MM.1S (cell line): ENCODE measurements at regions not wholly inside any gene's neighbourhood (a gene's known extent, or its start where the extent isn't known, plus 50 kb on each side); places are given as distances from the start of the nearest gene placed in this dataset.

Source experiments
- DNase-seq: peaks from one replicate; pipeline ENCODE4 v3.0.0-alpha.2; 2015
- H2AFZ ChIP-seq: fragments of 300-600 bp; sonication (generic); 2 replicates; pipeline ENCODE4 v1.6.0; 2016; ENCODE audit warnings: antibody characterized with exemption, low read length
- H3F3A ChIP-seq: fragments of 300-600 bp; sonication (generic); 2 replicates; pipeline ENCODE4 v1.6.1; 2016; ENCODE audit warnings: mild to moderate bottlenecking, antibody characterized with exemption, low read length, moderate library complexity, mixed read lengths; ENCODE audit not compliant: insufficient read depth
- H3K27ac ChIP-seq: fragments of 300-600 bp; sonication (generic); 2 replicates; pipeline ENCODE4 v1.5.1; 2016; ENCODE audit warnings: mild to moderate bottlenecking, low read length
- H3K27me3 ChIP-seq: fragments of 300-600 bp; sonication (generic); replicated peaks from 2 replicates; pipeline ENCODE4 v1.6.0; 2016; ENCODE audit warnings: low read length; ENCODE audit not compliant: insufficient read depth
- H3K36me3 ChIP-seq: fragments of 300-600 bp; sonication (generic); replicated peaks from 2 replicates; pipeline ENCODE4 v1.6.1; 2016; ENCODE audit warnings: mild to moderate bottlenecking, low read length, mixed read lengths; ENCODE audit not compliant: insufficient read depth
- H3K4me1 ChIP-seq: fragments of 300-600 bp; sonication (generic); 2 replicates; pipeline ENCODE4 v1.6.1; 2016; ENCODE audit warnings: low read length, mixed read lengths
- H3K4me2 ChIP-seq: fragments of 300-600 bp; sonication (generic); 2 replicates; pipeline ENCODE4 v1.6.0; 2016; ENCODE audit warnings: low read depth, low read length
- H3K4me3 ChIP-seq: fragments of 300-600 bp; sonication (generic); 2 replicates; pipeline ENCODE4 v1.5.1; 2016; ENCODE audit warnings: low read length, mixed read lengths
- H3K79me2 ChIP-seq: fragments of 300-600 bp; sonication (generic); 2 replicates; pipeline ENCODE4 v1.6.1; 2016; ENCODE audit warnings: mixed run types, low read length, mixed read lengths
- H3K9ac ChIP-seq: fragments of 300-600 bp; sonication (generic); 2 replicates; pipeline ENCODE4 v1.6.1; 2016; ENCODE audit warnings: low read length, mixed read lengths
- H3K9me2 ChIP-seq: fragments of 300-600 bp; sonication (generic); replicated peaks from 2 replicates; pipeline ENCODE4 v1.6.1; 2016; ENCODE audit warnings: mild to moderate bottlenecking, low read length, mixed read lengths; ENCODE audit not compliant: insufficient read depth
- H3K9me3 ChIP-seq: fragments of 300-600 bp; sonication (generic); replicated peaks from 2 replicates; pipeline ENCODE4 v1.6.1; 2016; ENCODE audit warnings: mild to moderate bottlenecking, low read length, mixed read lengths; ENCODE audit not compliant: insufficient read depth
- H4K20me1 ChIP-seq: fragments of 300-600 bp; sonication (generic); 2 replicates; pipeline ENCODE4 v1.6.1; 2016; ENCODE audit warnings: mild to moderate bottlenecking, low read length, moderate library complexity, mixed read lengths; ENCODE audit not compliant: insufficient read depth
- EZH2 ChIP-seq: fragments of 300-600 bp; sonication (generic); optimal IDR thresholded peaks from 2 replicates; pipeline ENCODE3; 2017; ENCODE audit warnings: low read depth, mild to moderate bottlenecking, antibody characterized with exemption, low read length, mixed read lengths
- EZH2phosphoT487 ChIP-seq: fragments of 300-600 bp; sonication (generic); IDR thresholded peaks from 2 replicates; pipeline ENCODE4 v1.6.1; 2018; ENCODE audit warnings: antibody characterized with exemption, low read length
- TF ChIP-seq, protein P1 (sequence below): fragments of 300-600 bp; sonication (generic); IDR thresholded peaks from 2 replicates; pipeline ENCODE4 v1.5.1; 2016; ENCODE audit warnings: antibody characterized with exemption, low read length, mixed read lengths

GRCh38 chr1:195584870-195585624 is 1023.2 kb downstream of the KCNT2 start:
- H3K9me2 ChIP-seq = no peaks in the 10 kb centered on the region
- H3K79me2 ChIP-seq = no peaks in the 10 kb centered on the region
- H4K20me1 ChIP-seq = no peaks in the 10 kb centered on the region
- H2AFZ ChIP-seq = no peak overlapping the region
- no peak overlapping the region for H3K4me3 ChIP-seq
- H3K4me1 ChIP-seq = no peaks in the 10 kb centered on the region
- H3K9ac ChIP-seq = no peak overlapping the region
- H3F3A ChIP-seq = no peaks in the 10 kb centered on the region
- no peak overlapping the region for H3K27ac ChIP-seq
- H3K9me3 ChIP-seq = no peaks in the 10 kb centered on the region
- TF ChIP-seq, protein P1, sequence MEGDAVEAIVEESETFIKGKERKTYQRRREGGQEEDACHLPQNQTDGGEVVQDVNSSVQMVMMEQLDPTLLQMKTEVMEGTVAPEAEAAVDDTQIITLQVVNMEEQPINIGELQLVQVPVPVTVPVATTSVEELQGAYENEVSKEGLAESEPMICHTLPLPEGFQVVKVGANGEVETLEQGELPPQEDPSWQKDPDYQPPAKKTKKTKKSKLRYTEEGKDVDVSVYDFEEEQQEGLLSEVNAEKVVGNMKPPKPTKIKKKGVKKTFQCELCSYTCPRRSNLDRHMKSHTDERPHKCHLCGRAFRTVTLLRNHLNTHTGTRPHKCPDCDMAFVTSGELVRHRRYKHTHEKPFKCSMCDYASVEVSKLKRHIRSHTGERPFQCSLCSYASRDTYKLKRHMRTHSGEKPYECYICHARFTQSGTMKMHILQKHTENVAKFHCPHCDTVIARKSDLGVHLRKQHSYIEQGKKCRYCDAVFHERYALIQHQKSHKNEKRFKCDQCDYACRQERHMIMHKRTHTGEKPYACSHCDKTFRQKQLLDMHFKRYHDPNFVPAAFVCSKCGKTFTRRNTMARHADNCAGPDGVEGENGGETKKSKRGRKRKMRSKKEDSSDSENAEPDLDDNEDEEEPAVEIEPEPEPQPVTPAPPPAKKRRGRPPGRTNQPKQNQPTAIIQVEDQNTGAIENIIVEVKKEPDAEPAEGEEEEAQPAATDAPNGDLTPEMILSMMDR = no peak
- TF ChIP-seq EZH2 (no peak), EZH2phosphoT487 (no peak)
- no peak for DNase-seq
- no peaks in the 10 kb centered on the region for H3K36me3 ChIP-seq
- H3K4me2 ChIP-seq = no peak overlapping the region
- H3K27me3 ChIP-seq = no peaks in the 10 kb centered on the region

DNA sequence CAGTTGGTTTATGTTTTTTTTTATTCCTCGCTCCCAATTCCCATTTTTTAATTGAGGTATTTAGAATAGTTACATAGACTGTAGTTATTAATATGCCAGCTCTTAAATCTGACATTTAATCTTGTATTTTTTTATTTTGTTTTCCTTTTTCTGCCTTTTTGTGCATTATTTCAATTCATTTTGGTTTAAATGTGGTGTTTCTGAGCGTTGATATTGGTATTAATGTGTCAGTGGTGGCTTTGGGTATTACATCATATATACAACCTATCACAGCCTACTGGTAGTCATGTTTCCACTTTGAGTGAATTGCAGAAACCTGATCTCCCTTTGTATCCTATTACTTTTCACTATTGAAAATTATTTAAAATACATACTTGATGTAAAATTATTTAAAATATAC is 1027.3 kb downstream of the KCNT2 start:
- DNase-seq = no peak
- no peak overlapping the region for H3K4me3 ChIP-seq
- H3K9me2 ChIP-seq = no peaks in the 10 kb centered on the region
- H2AFZ ChIP-seq = no peak overlapping the region
- H3K4me2 ChIP-seq = no peak overlapping the region
- H3K27me3 ChIP-seq = no peaks in the 10 kb centered on the region
- H3F3A ChIP-seq = no peaks in the 10 kb centered on the region
- H3K9me3 ChIP-seq = no peaks in the 10 kb centered on the region
- H3K9ac ChIP-seq = no peak overlapping the region
- no peaks in the 10 kb centered on the region for H4K20me1 ChIP-seq
- no peak overlapping the region for H3K27ac ChIP-seq
- no peak for TF ChIP-seq EZH2
- no peak for TF ChIP-seq EZH2phosphoT487
- TF ChIP-seq, protein P1 = peak; percentile 34
- no peaks in the 10 kb centered on the region for H3K79me2 ChIP-seq
- no peaks in the 10 kb centered on the region for H3K4me1 ChIP-seq
- H3K36me3 ChIP-seq = no peaks in the 10 kb centered on the region

GRCh38 chr1:195577748-195578147 is 1030.5 kb downstream of the KCNT2 start:
- H3K79me2 ChIP-seq = no peaks in the 10 kb centered on the region
- DNase-seq = no peak
- H3K9ac ChIP-seq = no peak overlapping the region
- no peaks in the 10 kb centered on the region for H3K9me3 ChIP-seq
- no peak overlapping the region for H2AFZ ChIP-seq
- no peaks in the 10 kb centered on the region for H3F3A ChIP-seq
- no peak overlapping the region for H3K4me2 ChIP-seq
- no peaks in the 10 kb centered on the region for H3K36me3 ChIP-seq
- no peaks in the 10 kb centered on the region for H3K4me1 ChIP-seq
- no peak overlapping the region for H3K27ac ChIP-seq
- no peak overlapping the region for H3K4me3 ChIP-seq
- no peaks in the 10 kb centered on the region for H4K20me1 ChIP-seq
- no peaks in the 10 kb centered on the region for H3K27me3 ChIP-seq
- no peak for TF ChIP-seq EZH2
- TF ChIP-seq EZH2phosphoT487 = no peak
- TF ChIP-seq, protein P1 = no peak
- H3K9me2 ChIP-seq = no peaks in the 10 kb centered on the region
